ENCODE measurements at regions not wholly inside any gene's neighbourhood (a gene's known extent, or its start where the extent isn't known, plus 50 kb on each side); places are given as distances from the start of the nearest gene placed in this dataset.

DNA sequence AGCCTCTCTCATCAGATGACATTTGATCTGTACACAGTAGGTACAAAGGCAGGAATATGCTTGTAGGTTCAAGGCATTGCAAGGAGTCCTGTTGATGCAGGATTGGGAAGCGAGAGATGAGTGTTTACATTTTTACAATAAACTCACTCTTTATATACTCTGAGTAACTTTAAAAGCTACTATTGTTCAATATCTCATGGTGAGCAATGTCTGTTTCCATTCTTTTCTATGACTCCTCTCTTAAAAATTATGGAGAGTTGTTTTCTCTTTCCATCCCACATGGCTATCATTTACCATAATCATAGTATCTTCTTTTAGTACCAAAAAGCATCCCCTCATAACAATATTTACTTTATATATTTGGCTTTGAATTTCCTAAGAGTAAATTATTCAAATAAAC, 314.0 kb upstream of the CDIN1 start:
- TF ChIP-seq ZBTB7A (tag by site-specific recombination; IDR thresholded peaks at IDR 0.05; ENCODE audit: low read depth), result no peak
- TF ChIP-seq PRDM1 (tag by site-specific recombination; IDR thresholded peaks at IDR 0.05), result no peak
- TF ChIP-seq, protein P1, sequence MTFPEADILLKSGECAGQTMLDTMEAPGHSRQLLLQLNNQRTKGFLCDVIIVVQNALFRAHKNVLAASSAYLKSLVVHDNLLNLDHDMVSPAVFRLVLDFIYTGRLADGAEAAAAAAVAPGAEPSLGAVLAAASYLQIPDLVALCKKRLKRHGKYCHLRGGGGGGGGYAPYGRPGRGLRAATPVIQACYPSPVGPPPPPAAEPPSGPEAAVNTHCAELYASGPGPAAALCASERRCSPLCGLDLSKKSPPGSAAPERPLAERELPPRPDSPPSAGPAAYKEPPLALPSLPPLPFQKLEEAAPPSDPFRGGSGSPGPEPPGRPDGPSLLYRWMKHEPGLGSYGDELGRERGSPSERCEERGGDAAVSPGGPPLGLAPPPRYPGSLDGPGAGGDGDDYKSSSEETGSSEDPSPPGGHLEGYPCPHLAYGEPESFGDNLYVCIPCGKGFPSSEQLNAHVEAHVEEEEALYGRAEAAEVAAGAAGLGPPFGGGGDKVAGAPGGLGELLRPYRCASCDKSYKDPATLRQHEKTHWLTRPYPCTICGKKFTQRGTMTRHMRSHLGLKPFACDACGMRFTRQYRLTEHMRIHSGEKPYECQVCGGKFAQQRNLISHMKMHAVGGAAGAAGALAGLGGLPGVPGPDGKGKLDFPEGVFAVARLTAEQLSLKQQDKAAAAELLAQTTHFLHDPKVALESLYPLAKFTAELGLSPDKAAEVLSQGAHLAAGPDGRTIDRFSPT (tag by site-specific recombination; IDR thresholded peaks at IDR 0.05), result no peak
- no peak for TF ChIP-seq ZSCAN5A (tag by site-specific recombination; IDR thresholded peaks at IDR 0.05)
- TF ChIP-seq MYNN (tag by site-specific recombination; IDR thresholded peaks at IDR 0.05; ENCODE audit: borderline replicate concordance), result no peak
- TF ChIP-seq, protein P2, sequence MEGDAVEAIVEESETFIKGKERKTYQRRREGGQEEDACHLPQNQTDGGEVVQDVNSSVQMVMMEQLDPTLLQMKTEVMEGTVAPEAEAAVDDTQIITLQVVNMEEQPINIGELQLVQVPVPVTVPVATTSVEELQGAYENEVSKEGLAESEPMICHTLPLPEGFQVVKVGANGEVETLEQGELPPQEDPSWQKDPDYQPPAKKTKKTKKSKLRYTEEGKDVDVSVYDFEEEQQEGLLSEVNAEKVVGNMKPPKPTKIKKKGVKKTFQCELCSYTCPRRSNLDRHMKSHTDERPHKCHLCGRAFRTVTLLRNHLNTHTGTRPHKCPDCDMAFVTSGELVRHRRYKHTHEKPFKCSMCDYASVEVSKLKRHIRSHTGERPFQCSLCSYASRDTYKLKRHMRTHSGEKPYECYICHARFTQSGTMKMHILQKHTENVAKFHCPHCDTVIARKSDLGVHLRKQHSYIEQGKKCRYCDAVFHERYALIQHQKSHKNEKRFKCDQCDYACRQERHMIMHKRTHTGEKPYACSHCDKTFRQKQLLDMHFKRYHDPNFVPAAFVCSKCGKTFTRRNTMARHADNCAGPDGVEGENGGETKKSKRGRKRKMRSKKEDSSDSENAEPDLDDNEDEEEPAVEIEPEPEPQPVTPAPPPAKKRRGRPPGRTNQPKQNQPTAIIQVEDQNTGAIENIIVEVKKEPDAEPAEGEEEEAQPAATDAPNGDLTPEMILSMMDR (tag by site-specific recombination; IDR thresholded peaks at IDR 0.05), result no peak
- no peak for TF ChIP-seq ZNF473 (tag by site-specific recombination; IDR thresholded peaks at IDR 0.05)
- TF ChIP-seq ZBTB44 (tag by site-specific recombination; IDR thresholded peaks at IDR 0.05), result no peak
- TF ChIP-seq ZNF394 (tag by site-specific recombination; IDR thresholded peaks at IDR 0.05; ENCODE audit: borderline replicate concordance), result no peak
- no peak for TF ChIP-seq SETDB1 (IDR thresholded peaks at IDR 0.05; ENCODE audit: insufficient read length, low read length)

All from HEK293 (cell line).